Loucy (cell line): ENCODE measurements at regions not wholly inside any gene's neighbourhood (a gene's known extent, or its start where the extent isn't known, plus 50 kb on each side); places are given as distances from the start of the nearest gene placed in this dataset.

ENCODE experiments used
- H2AFZ ChIP-seq: fragments of 200-600 bp; sonication (generic); 2 replicates; pipeline ENCODE4 v1.6.0; 2016; ENCODE audit warnings: antibody characterized with exemption, mild to moderate bottlenecking, low read length, moderate library complexity
- H3F3A ChIP-seq: fragments of 200-600 bp; 2 replicates; pipeline ENCODE4 v1.6.0; 2016; ENCODE audit warnings: antibody characterized with exemption, low read depth, mild to moderate bottlenecking
- H3K27me3 ChIP-seq: fragments of 200-600 bp; sonication (generic); 2 replicates; pipeline ENCODE4 v1.6.1; 2014; ENCODE audit warnings: low read length, mild to moderate bottlenecking; ENCODE audit not compliant: insufficient read depth, poor library complexity, severe bottlenecking
- H3K36me3 ChIP-seq: fragments of 200-600 bp; sonication (generic); 2 replicates; pipeline ENCODE4 v1.6.1; 2016; ENCODE audit warnings: low read length; ENCODE audit not compliant: insufficient read depth
- H3K4me1 ChIP-seq: fragments of 200-600 bp; sonication (generic); 2 replicates; pipeline ENCODE4 v1.5.1; 2014; ENCODE audit warnings: low read length, mild to moderate bottlenecking; ENCODE audit not compliant: insufficient read depth, poor library complexity, severe bottlenecking
- H3K4me2 ChIP-seq: fragments of 200-600 bp; sonication (generic); 2 replicates; pipeline ENCODE4 v1.6.0; 2014; ENCODE audit warnings: antibody characterized with exemption, low read length, low read depth, mild to moderate bottlenecking; ENCODE audit not compliant: poor library complexity, severe bottlenecking
- H3K4me3 ChIP-seq: fragments of 200-600 bp; sonication (generic); 2 replicates; pipeline ENCODE4 v1.5.1; 2014; ENCODE audit warnings: low read length, mild to moderate bottlenecking, mixed read lengths; ENCODE audit not compliant: poor library complexity, severe bottlenecking
- H3K79me2 ChIP-seq: fragments of 200-600 bp; sonication (generic); 2 replicates; pipeline ENCODE4 v1.6.1; 2014; ENCODE audit warnings: low read length; ENCODE audit not compliant: insufficient read depth
- H3K9ac ChIP-seq: fragments of 200-600 bp; sonication (generic); 2 replicates; pipeline ENCODE4 v1.6.0; 2014; ENCODE audit warnings: mild to moderate bottlenecking, low read depth, low read length, moderate library complexity; ENCODE audit not compliant: poor library complexity, severe bottlenecking
- H3K9me2 ChIP-seq: fragments of 200-600 bp; sonication (generic); replicated peaks from 2 replicates; pipeline ENCODE4 v1.6.1; 2016; ENCODE audit warnings: low read depth, low read length, mixed read lengths
- H3K9me3 ChIP-seq: fragments of 200-600 bp; sonication (generic); 2 replicates; pipeline ENCODE4 v1.6.1; 2014; ENCODE audit warnings: mild to moderate bottlenecking, antibody characterized with exemption, low read length, low read depth; ENCODE audit not compliant: insufficient read depth
- H4K20me1 ChIP-seq: fragments of 200-600 bp; sonication (generic); 2 replicates; pipeline ENCODE4 v1.6.0; 2014; ENCODE audit warnings: antibody characterized with exemption, low read length, mild to moderate bottlenecking; ENCODE audit not compliant: insufficient read depth, poor library complexity, severe bottlenecking
- EZH2phosphoT487 ChIP-seq: fragments of 200-600 bp; IDR thresholded peaks from 2 replicates; pipeline ENCODE4 v1.6.1; 2018; ENCODE audit warnings: antibody characterized with exemption, mild to moderate bottlenecking, moderate library complexity, borderline replicate concordance
- TF ChIP-seq, protein P1 (sequence below): fragments of 200-600 bp; sonication (generic); conservative IDR thresholded peaks from 2 replicates; pipeline ENCODE4 v1.5.1; 2014; ENCODE audit warnings: mild to moderate bottlenecking, antibody characterized with exemption, low read length

- no peak overlapping the region for H3K4me3 ChIP-seq
- H3K27me3 ChIP-seq = no peaks in the 10 kb centered on the region
- TF ChIP-seq, protein P1, sequence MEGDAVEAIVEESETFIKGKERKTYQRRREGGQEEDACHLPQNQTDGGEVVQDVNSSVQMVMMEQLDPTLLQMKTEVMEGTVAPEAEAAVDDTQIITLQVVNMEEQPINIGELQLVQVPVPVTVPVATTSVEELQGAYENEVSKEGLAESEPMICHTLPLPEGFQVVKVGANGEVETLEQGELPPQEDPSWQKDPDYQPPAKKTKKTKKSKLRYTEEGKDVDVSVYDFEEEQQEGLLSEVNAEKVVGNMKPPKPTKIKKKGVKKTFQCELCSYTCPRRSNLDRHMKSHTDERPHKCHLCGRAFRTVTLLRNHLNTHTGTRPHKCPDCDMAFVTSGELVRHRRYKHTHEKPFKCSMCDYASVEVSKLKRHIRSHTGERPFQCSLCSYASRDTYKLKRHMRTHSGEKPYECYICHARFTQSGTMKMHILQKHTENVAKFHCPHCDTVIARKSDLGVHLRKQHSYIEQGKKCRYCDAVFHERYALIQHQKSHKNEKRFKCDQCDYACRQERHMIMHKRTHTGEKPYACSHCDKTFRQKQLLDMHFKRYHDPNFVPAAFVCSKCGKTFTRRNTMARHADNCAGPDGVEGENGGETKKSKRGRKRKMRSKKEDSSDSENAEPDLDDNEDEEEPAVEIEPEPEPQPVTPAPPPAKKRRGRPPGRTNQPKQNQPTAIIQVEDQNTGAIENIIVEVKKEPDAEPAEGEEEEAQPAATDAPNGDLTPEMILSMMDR = no peak
- no peak for TF ChIP-seq EZH2phosphoT487
- no peak overlapping the region for H2AFZ ChIP-seq
- no peaks in the 10 kb centered on the region for H4K20me1 ChIP-seq
- no peaks in the 10 kb centered on the region for H3K36me3 ChIP-seq
- H3K4me2 ChIP-seq = no peak overlapping the region
- no peaks in the 10 kb centered on the region for H3K9me2 ChIP-seq
- no peaks in the 10 kb centered on the region for H3F3A ChIP-seq
- no peaks in the 10 kb centered on the region for H3K4me1 ChIP-seq
- H3K9ac ChIP-seq = no peak overlapping the region
- H3K79me2 ChIP-seq = no peaks in the 10 kb centered on the region
- H3K9me3 ChIP-seq = no peaks in the 10 kb centered on the region
Observed at GRCh38 chr6:150531957-150532356, 67.7 kb upstream of the PLEKHG1 start.

DNA sequence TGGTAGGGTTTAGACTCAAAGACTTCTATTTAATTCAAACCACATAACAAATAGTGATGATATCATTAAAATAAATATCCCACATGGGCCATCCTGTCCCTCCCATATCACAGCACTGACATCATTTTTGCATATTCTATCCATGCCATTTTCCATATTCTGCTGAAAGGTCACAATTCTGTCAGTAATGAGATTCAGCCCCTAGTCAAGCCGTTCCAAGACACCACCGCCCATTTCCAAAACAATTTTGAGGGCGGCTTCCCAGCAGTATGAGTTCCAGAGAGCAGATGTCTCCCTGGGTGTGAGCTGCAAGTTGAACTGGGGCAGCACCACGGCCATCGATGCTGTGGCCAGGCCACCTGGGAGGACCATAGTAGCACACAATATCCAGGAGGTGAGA lies 65.1 kb upstream of the PLEKHG1 start:
- H2AFZ ChIP-seq = no peak overlapping the region
- H3K9me2 ChIP-seq = no peaks in the 10 kb centered on the region
- no peaks in the 10 kb centered on the region for H3K79me2 ChIP-seq
- H3K9ac ChIP-seq = no peak overlapping the region
- no peaks in the 10 kb centered on the region for H3K9me3 ChIP-seq
- H3K27me3 ChIP-seq = no peaks in the 10 kb centered on the region
- H3K4me2 ChIP-seq = no peak overlapping the region
- no peaks in the 10 kb centered on the region for H3F3A ChIP-seq
- H4K20me1 ChIP-seq = no peaks in the 10 kb centered on the region
- peaks cover under 1% of the 10 kb centered on the region for H3K4me1 ChIP-seq
- no peaks in the 10 kb centered on the region for H3K36me3 ChIP-seq
- TF ChIP-seq EZH2phosphoT487 = no peak
- no peak overlapping the region for H3K4me3 ChIP-seq

GRCh38 chr6:150535151-150535804 lies 64.4 kb upstream of the PLEKHG1 start:
- Histone ChIP-seq H3K9ac (no peak overlapping the region), H4K20me1 (no peaks in the 10 kb centered on the region), H3F3A (no peaks in the 10 kb centered on the region), H3K27me3 (no peaks in the 10 kb centered on the region), H3K4me2 (no peak overlapping the region), H3K36me3 (no peaks in the 10 kb centered on the region), H3K79me2 (no peaks in the 10 kb centered on the region), H3K9me3 (no peaks in the 10 kb centered on the region), H3K4me3 (no peak overlapping the region), H2AFZ (no peak overlapping the region), H3K4me1 (peaks cover 7% of the 10 kb centered on the region), H3K9me2 (no peaks in the 10 kb centered on the region)
- TF ChIP-seq EZH2phosphoT487 = no peak
- TF ChIP-seq, protein P1 = no peak

GRCh38 chr6:150535818-150536220 lies 63.9 kb upstream of the PLEKHG1 start:
- Histone ChIP-seq H3K4me2 (no peak overlapping the region), H3F3A (no peaks in the 10 kb centered on the region), H3K9me2 (no peaks in the 10 kb centered on the region), H3K9ac (no peak overlapping the region), H3K79me2 (no peaks in the 10 kb centered on the region), H4K20me1 (no peaks in the 10 kb centered on the region), H3K4me1 (peaks cover 10% of the 10 kb centered on the region), H2AFZ (no peak overlapping the region), H3K27me3 (no peaks in the 10 kb centered on the region), H3K4me3 (no peak overlapping the region), H3K36me3 (no peaks in the 10 kb centered on the region), H3K9me3 (no peaks in the 10 kb centered on the region)
- no peak for TF ChIP-seq EZH2phosphoT487
- TF ChIP-seq, protein P1 = no peak
